SK-N-SH (cell line): ENCODE measurements at regions not wholly inside any gene's neighbourhood (a gene's known extent, or its start where the extent isn't known, plus 50 kb on each side); places are given as distances from the start of the nearest gene placed in this dataset.
A peak's percentile ranks its signal among the peaks of the same experiment; 100 is the strongest.
"Not testable (repeated sequence)": the region's sequence is repeated elsewhere in the genome, so short reads cannot be mapped to it uniquely, and the experiment has no call there.

Experiments used
- CTCF ChIA-PET: fragments of 300-600, 350-600 bp; formaldehyde crosslinking; extraction: SDS; loops from one replicate; lab custom pipeline; 2021; lab: Yijun Ruan, JAX
- POLR2A ChIA-PET: fragments of 350-600 bp; sonication (Branson Sonifier 250); formaldehyde crosslinking; extraction: SDS; loops from one replicate; lab custom pipeline; 2020; ENCODE audit warnings: antibody characterized with exemption, inconsistent platforms; lab: Yijun Ruan, JAX
- DNase-seq: peaks from one replicate; pipeline ENCODE4 v3.0.0; 2012
- H2AFZ ChIP-seq: fragments of 200-600 bp; sonication (generic); 2 replicates; pipeline ENCODE4 v1.8.1; 2016; ENCODE audit warnings: antibody characterized with exemption, mild to moderate bottlenecking, low read depth
- H3F3A ChIP-seq: fragments of 200-600 bp; sonication (generic); replicated peaks from 2 replicates; pipeline ENCODE3; 2016; ENCODE audit warnings: antibody characterized with exemption, mild to moderate bottlenecking; ENCODE audit not compliant: insufficient read depth
- H3K27ac ChIP-seq, 2 experiments: fragments of 200-500 bp in 1 of 2; fragments of 200-600 bp in 1 of 2; sonication (Bioruptor generic) in 1 of 2; sonication (generic), shearing (Covaris generic) in 1 of 2; 2 replicates each; pipeline versions ENCODE4 v1.5.1 to v1.6.1; 2014 to 2016; ENCODE audit warnings: low read depth in 2 of 2, inconsistent platforms in 1 of 2, low read length in 1 of 2, mild to moderate bottlenecking in 1 of 2, mixed read lengths in 1 of 2
- H3K27me3 ChIP-seq: fragments of 200-600 bp; sonication (generic), shearing (Covaris generic); 2 replicates; pipeline ENCODE4 v1.6.1; 2016; ENCODE audit warnings: mixed run types; ENCODE audit not compliant: insufficient read depth
- H3K36me3 ChIP-seq, 2 experiments: fragments of 200-500 bp in 1 of 2; fragments of 200-600 bp in 1 of 2; sonication (Bioruptor generic) in 1 of 2; sonication (generic) in 1 of 2; replicated peaks in 1 of 2; 2 replicates each; pipeline versions ENCODE3 to v1.5.1; 2014 to 2016; ENCODE audit warnings: low read length in 1 of 2, mild to moderate bottlenecking in 1 of 2; ENCODE audit not compliant: insufficient read depth in 2 of 2, control insufficient read depth in 1 of 2
- H3K4me1 ChIP-seq, 2 experiments: fragments of 200-500 bp in 1 of 2; fragments of 200-600 bp in 1 of 2; sonication (Bioruptor generic) in 1 of 2; sonication (generic), shearing (Covaris generic) in 1 of 2; 2 replicates each; pipeline versions ENCODE4 v1.5.1 to v1.6.1; 2014 to 2016; ENCODE audit warnings: low read depth in 1 of 2, low read length in 1 of 2, mixed run types in 1 of 2; ENCODE audit not compliant: insufficient read depth in 2 of 2, control insufficient read depth in 1 of 2
- H3K4me2 ChIP-seq: fragments of 200-600 bp; sonication (generic), shearing (Covaris generic); 2 replicates; pipeline ENCODE4 v1.6.1; 2017; ENCODE audit warnings: mixed run types
- H3K4me3 ChIP-seq, 2 experiments: fragments of 200-500 bp in 1 of 2; fragments of 200-600 bp in 1 of 2; sonication (Bioruptor generic) in 1 of 2; sonication (generic), shearing (Covaris generic) in 1 of 2; 2 replicates each; pipeline versions ENCODE4 v1.5.1 to v1.8.1; 2014 to 2016; ENCODE audit warnings: low read depth in 2 of 2, inconsistent platforms in 1 of 2, low read length in 1 of 2, mild to moderate bottlenecking in 1 of 2, mixed read lengths in 1 of 2, moderate library complexity in 1 of 2
- H3K79me2 ChIP-seq: fragments of 200-600 bp; sonication (generic); 2 replicates; pipeline ENCODE4 v1.8.1; 2017; ENCODE audit warnings: mild to moderate bottlenecking; ENCODE audit not compliant: insufficient read depth
- H3K9ac ChIP-seq: fragments of 200-600 bp; sonication (generic); 2 replicates; pipeline ENCODE4 v1.6.1; 2017; ENCODE audit warnings: mixed run types
- H3K9me2 ChIP-seq: fragments of 200-600 bp; sonication (generic); 2 replicates; pipeline ENCODE4 v1.6.1; 2017; ENCODE audit warnings: mixed run types
- H3K9me3 ChIP-seq: fragments of 200-600 bp; sonication (generic); 2 replicates; pipeline ENCODE4 v1.6.1; 2017; ENCODE audit warnings: mixed run types, mild to moderate bottlenecking, moderate library complexity
- H4K20me1 ChIP-seq: fragments of 200-600 bp; sonication (generic); 2 replicates; pipeline ENCODE4 v1.6.1; 2017; ENCODE audit warnings: mild to moderate bottlenecking, mixed run types; ENCODE audit not compliant: insufficient read depth
- CHD2 ChIP-seq: fragments of 150-350 bp; IDR thresholded peaks from 2 replicates; pipeline ENCODE4 v1.6.1; 2018; ENCODE audit warnings: low read length; ENCODE audit not compliant: partially characterized antibody
- CTCF ChIP-seq: fragments of 200-600 bp; sonication (generic); IDR thresholded peaks from 2 replicates; pipeline ENCODE4 v1.6.1; 2017; ENCODE audit warnings: antibody characterized with exemption, mild to moderate bottlenecking, moderate library complexity
- ELF1 ChIP-seq: IDR thresholded peaks from 2 replicates; pipeline ENCODE4 v1.4.0; 2012
- FOXJ3 ChIP-seq: sonication (generic); formaldehyde crosslinking; IDR thresholded peaks from 2 replicates; pipeline ENCODE4 v1.5.1; 2020; ENCODE audit warnings: mild to moderate bottlenecking, missing genetic modification reagents
- FOXM1 ChIP-seq: IDR thresholded peaks from 2 replicates; pipeline ENCODE4 v1.4.0; 2012; ENCODE audit warnings: low read depth, mild to moderate bottlenecking
- GATA2 ChIP-seq: sonication (generic); formaldehyde crosslinking; IDR thresholded peaks from 2 replicates; pipeline ENCODE4 v1.5.0; 2020; ENCODE audit warnings: mild to moderate bottlenecking, missing genetic modification reagents
- PBX3 ChIP-seq: IDR thresholded peaks from 2 replicates; pipeline ENCODE4; 2012
- RAD21 ChIP-seq: IDR thresholded peaks from 2 replicates; pipeline ENCODE4 v1.6.1; 2012; ENCODE audit warnings: mild to moderate bottlenecking, low read length
- REST ChIP-seq: IDR thresholded peaks from 2 replicates; pipeline ENCODE4 v1.6.1; 2012; ENCODE audit warnings: mild to moderate bottlenecking, low read depth, low read length, moderate library complexity
- TCF12 ChIP-seq: IDR thresholded peaks from 2 replicates; pipeline ENCODE4 v1.4.0; 2012
- WGBS: methylation state at CpG from one replicate; pipeline ENCODE4 v1.1.6; 2017; ENCODE audit warnings: low lambda C conversion rate; 5-methylcytosine and 5-hydroxymethylcytosine counted together

GRCh38 chr6:141946502-141946901 lies 186.2 kb upstream of the GJE1 start:
- ChIA-PET CTCF (no interaction called here), POLR2A (no interaction called here)
- Histone ChIP-seq H3K9me3 (peaks cover 15% of the 10 kb centered on the region; the same call in 1 of the 2 replicates), H3K27me3 (no peaks in the 10 kb centered on the region), H3K9me2 (no peaks in the 10 kb centered on the region), H3K79me2 (peaks cover 25% of the 10 kb centered on the region), H3K36me3 (peaks cover 0 to 11% of the 10 kb centered on the region in 2 experiments), H3K4me2 (no peak overlapping the region), H2AFZ (no peak overlapping the region), H3K27ac (no peak overlapping the region), H4K20me1 (no peaks in the 10 kb centered on the region), H3K4me1 (no peaks in the 10 kb centered on the region), H3F3A (peaks cover 6% of the 10 kb centered on the region), H3K4me3 (no peak overlapping the region), H3K9ac (no peak overlapping the region)
- no peak for DNase-seq
- WGBS = 12% methylated on average over 2 of the region's 2 CpGs
- TF ChIP-seq REST (no peak), TCF12 (no peak), CHD2 (no peak), PBX3 (no peak)

- no peak overlapping the region for H3K4me3 ChIP-seq
- no peak overlapping the region for H3K4me2 ChIP-seq
- peaks cover 31% of the 10 kb centered on the region for H3K79me2 ChIP-seq
- H3F3A ChIP-seq = no peaks in the 10 kb centered on the region
- H3K9me2 ChIP-seq = no peaks in the 10 kb centered on the region
- H4K20me1 ChIP-seq = no peaks in the 10 kb centered on the region
- TF ChIP-seq FOXM1 = no peak
- TF ChIP-seq FOXJ3 (CRISPR knock-in tag) = no peak
- TF ChIP-seq, all 33 proteins: peak for 0
- peaks cover 0 to 5% of the 10 kb centered on the region in 2 experiments for H3K36me3 ChIP-seq
- no peak overlapping the region for H2AFZ ChIP-seq
- no peaks in the 10 kb centered on the region for H3K4me1 ChIP-seq
- no peaks in the 10 kb centered on the region for H3K27me3 ChIP-seq
- H3K27ac ChIP-seq = no peak overlapping the region
- peaks cover 8% of the 10 kb centered on the region; the same call in 1 of the 2 replicates for H3K9me3 ChIP-seq
- WGBS = 30% methylated on average over 1 of the region's 1 CpG
- H3K9ac ChIP-seq = no peak overlapping the region
- no peak for DNase-seq
- ChIA-PET POLR2A (no interaction called here), CTCF (no interaction called here)
Observed at GRCh38 chr6:141938664-141939063, 194.1 kb upstream of the GJE1 start.

GRCh38 chr6:141932685-141933084 lies 200.0 kb upstream of the GJE1 start:
- Histone ChIP-seq H3K9me2 (no peaks in the 10 kb centered on the region), H3K4me1 (no peaks in the 10 kb centered on the region), H3K9me3 (no peaks in the 10 kb centered on the region), H4K20me1 (no peaks in the 10 kb centered on the region), H3K27ac (peak overlapping the region in 1 of 2 experiments; percentile 19; a peak in 2 of 4 replicates), H3K4me3 (no peak overlapping the region), H3F3A (no peaks in the 10 kb centered on the region), H3K4me2 (peak overlapping the region; percentile 34; the same call in 1 of the 2 replicates), H2AFZ (no peak overlapping the region), H3K79me2 (peaks cover 19% of the 10 kb centered on the region), H3K9ac (no peak overlapping the region), H3K27me3 (no peaks in the 10 kb centered on the region)
- no peak for DNase-seq
- WGBS = 35% methylated on average over 3 of the region's 3 CpGs
- CTCF ChIA-PET = no interaction called here
- TF ChIP-seq CTCF = no peak
- no peak for TF ChIP-seq ELF1
- TF ChIP-seq RAD21 = no peak
- TF ChIP-seq GATA2 = no peak
- TF ChIP-seq, all 33 proteins: peak for 0
- POLR2A ChIA-PET = no interaction called here
- H3K36me3 ChIP-seq = no peaks in the 10 kb centered on the region

GRCh38 chr6:141926200-141926900 lies 206.4 kb upstream of the GJE1 start:
- H4K20me1 ChIP-seq, H3K27ac ChIP-seq, H3K9me2 ChIP-seq, POLR2A ChIA-PET, H2AFZ ChIP-seq, H3K27me3 ChIP-seq, DNase-seq, H3K9ac ChIP-seq, H3K36me3 ChIP-seq, H3K4me2 ChIP-seq, H3K4me1 ChIP-seq, H3K4me3 ChIP-seq, H3F3A ChIP-seq, H3K9me3 ChIP-seq, CTCF ChIA-PET: not testable (repeated sequence)
- peaks cover 11% of the 10 kb centered on the region; the same call in 1 of the 2 replicates for H3K79me2 ChIP-seq
- 27% methylated on average over 4 of the region's 7 CpGs for WGBS
